Lower lobe of right lung (tissue), 2 donors: ENCODE measurements at regions not wholly inside any gene's neighbourhood (a gene's known extent, or its start where the extent isn't known, plus 50 kb on each side); places are given as distances from the start of the nearest gene placed in this dataset.

ENCODE experiments used
- ATAC-seq, 2 donors: fragments of 200-7000 bp; cut with Tn5 transposase; one replicate each; pipeline ENCODE4 v1.9.1; 2020 to 2022; ENCODE audit warnings: mild to moderate bottlenecking in 2 of 2, moderate library complexity in 2 of 2
- DNase-seq: peaks from one replicate; pipeline ENCODE4 v3.0.0-alpha.2; 2020
- H3K27ac ChIP-seq: fragments of 200-600 bp; one replicate; pipeline ENCODE4 v1.8.0; 2022
- H3K27me3 ChIP-seq: fragments of 200-600 bp; one replicate; pipeline ENCODE4 v1.8.0; 2022; ENCODE audit warnings: low read depth
- H3K36me3 ChIP-seq: fragments of 200-600 bp; one replicate; pipeline ENCODE4 v1.8.0; 2022; ENCODE audit warnings: mild to moderate bottlenecking
- H3K4me1 ChIP-seq: fragments of 200-600 bp; one replicate; pipeline ENCODE4 v1.8.0; 2022
- H3K4me3 ChIP-seq: fragments of 200-600 bp; one replicate; pipeline ENCODE4 v1.8.0; 2022; ENCODE audit warnings: mild to moderate bottlenecking
- H3K9me3 ChIP-seq: fragments of 200-600 bp; one replicate; pipeline ENCODE4 v1.8.0; 2022
- CTCF ChIP-seq: fragments of 200-600 bp; IDR thresholded peaks from one replicate; pipeline ENCODE4 v1.8.0; 2022; ENCODE audit warnings: antibody characterized with exemption, mild to moderate bottlenecking
- intact Hi-C: fragments of 100-400 bp; cut with DNase I; formaldehyde crosslinking; loops from one replicate; pipeline ENCODE4 v1.11.0; 2022
- donor health status: DM: no; HTN: yes; CAD: no; lungs with severe emphysema.

GRCh38 chrX:113133316-113133715, 292.7 kb upstream of the AMOT start:
- DNase-seq (no peak), ATAC-seq (no peak)
- Histone ChIP-seq H3K4me1 (no peaks in the 10 kb centered on the region), H3K36me3 (no peaks in the 10 kb centered on the region), H3K27me3 (no peaks in the 10 kb centered on the region), H3K4me3 (no peak overlapping the region), H3K9me3 (no peaks in the 10 kb centered on the region), H3K27ac (no peak overlapping the region)
- TF ChIP-seq CTCF, result no peak
- intact Hi-C loops, result no loop called here

- Histone ChIP-seq H3K4me3 (no peak overlapping the region), H3K9me3 (no peaks in the 10 kb centered on the region), H3K4me1 (no peaks in the 10 kb centered on the region), H3K27ac (no peak overlapping the region), H3K27me3 (no peaks in the 10 kb centered on the region), H3K36me3 (no peaks in the 10 kb centered on the region)
- DNase-seq (no peak), ATAC-seq (no peak)
- intact Hi-C loops, result no loop called here
- TF ChIP-seq CTCF, result no peak
These were observed 284.1 kb upstream of the AMOT start for GRCh38 chrX:113124693-113125092.

- no peak for TF ChIP-seq CTCF
- no peaks in the 10 kb centered on the region for H3K36me3 ChIP-seq
- no peak for DNase-seq
- H3K4me3 ChIP-seq, result no peak overlapping the region
- intact Hi-C loops, result no loop called here
- H3K9me3 ChIP-seq, result no peaks in the 10 kb centered on the region
- H3K27me3 ChIP-seq, result no peaks in the 10 kb centered on the region
- H3K27ac ChIP-seq, result no peak overlapping the region
- ATAC-seq, result no peak
- H3K4me1 ChIP-seq, result no peaks in the 10 kb centered on the region
These were observed 234.9 kb upstream of the AMOT start for GRCh38 chrX:113075521-113075920.

- H3K4me3 ChIP-seq, result no peak overlapping the region
- no peaks in the 10 kb centered on the region for H3K36me3 ChIP-seq
- intact Hi-C loops, result no loop called here
- no peak overlapping the region for H3K27ac ChIP-seq
- DNase-seq (no peak), ATAC-seq (no peak)
- H3K9me3 ChIP-seq, result no peaks in the 10 kb centered on the region
- no peak for TF ChIP-seq CTCF
- H3K4me1 ChIP-seq, result no peaks in the 10 kb centered on the region
- no peaks in the 10 kb centered on the region for H3K27me3 ChIP-seq
These were observed 219.1 kb upstream of the AMOT start for GRCh38 chrX:113059714-113060113.

GRCh38 chrX:113058634-113059033, 218.0 kb upstream of the AMOT start:
- H3K4me3 ChIP-seq, result no peak overlapping the region
- H3K27ac ChIP-seq, result no peak overlapping the region
- no peaks in the 10 kb centered on the region for H3K36me3 ChIP-seq
- no peaks in the 10 kb centered on the region for H3K27me3 ChIP-seq
- no peaks in the 10 kb centered on the region for H3K4me1 ChIP-seq
- no peaks in the 10 kb centered on the region for H3K9me3 ChIP-seq
- ATAC-seq (no peak), DNase-seq (no peak)
- TF ChIP-seq CTCF, result no peak
- intact Hi-C loops, result no loop called here

- H3K27me3 ChIP-seq, result no peaks in the 10 kb centered on the region
- ATAC-seq, result no peak
These were observed 208.3 kb upstream of the AMOT start for GRCh38 chrX:113048896-113049295.

More at GRCh38 chrX:113048896-113049295, 208.3 kb upstream of the AMOT start:
- intact Hi-C loops, result no loop called here
- DNase-seq, result no peak
- Histone ChIP-seq H3K36me3 (no peaks in the 10 kb centered on the region), H3K4me3 (no peak overlapping the region), H3K27ac (no peak overlapping the region), H3K9me3 (no peaks in the 10 kb centered on the region), H3K4me1 (no peaks in the 10 kb centered on the region)
- TF ChIP-seq CTCF, result no peak
